ENCODE measurements at regions not wholly inside any gene's neighbourhood (a gene's known extent, or its start where the extent isn't known, plus 50 kb on each side); places are given as distances from the start of the nearest gene placed in this dataset.

- no peak overlapping the region for H2BK15ac ChIP-seq (ENCODE audit: low read length)
- H3K79me1 ChIP-seq (ENCODE audit: low read depth, low read length), result no peaks in the 10 kb centered on the region
- H3K4me2 ChIP-seq (ENCODE audit: insufficient read depth, low read length, poor library complexity, severe bottlenecking), result no peak overlapping the region
- no peak overlapping the region for H2BK120ac ChIP-seq (ENCODE audit: low read depth, low read length)
- no peak overlapping the region for H2AK5ac ChIP-seq (ENCODE audit: low read depth, low read length)
- no peaks in the 10 kb centered on the region for H3K36me3 ChIP-seq (replicated peaks in 1 of 2; ENCODE audit: control insufficient read depth in 2 of 2, insufficient read depth in 2 of 2, low read length in 2 of 2)
- no peak overlapping the region for H4K8ac ChIP-seq (ENCODE audit: low read depth, low read length)
- no peaks in the 10 kb centered on the region for H3K27me3 ChIP-seq (ENCODE audit: control insufficient read depth in 3 of 3, insufficient read depth in 3 of 3, low read depth in 1 of 3, low read length in 3 of 3)
- no peak overlapping the region for H4K91ac ChIP-seq (ENCODE audit: low read depth, low read length, poor library complexity)
- no peak overlapping the region for H3K27ac ChIP-seq (replicated peaks; ENCODE audit: low read length)
- no peak overlapping the region for H3K14ac ChIP-seq (ENCODE audit: low read length)
- no peak overlapping the region for H2BK5ac ChIP-seq (ENCODE audit: low read length)
- H3K9ac ChIP-seq (ENCODE audit: low read depth, low read length, poor library complexity), result no peak overlapping the region
- H3K4me3 ChIP-seq (ENCODE audit: low read length in 2 of 2), result no peak overlapping the region
- H3K9me3 ChIP-seq (replicated peaks in 1 of 2; ENCODE audit: control insufficient read depth in 2 of 2, insufficient read depth in 1 of 2, low read depth in 1 of 2, low read length in 2 of 2), result no peaks in the 10 kb centered on the region
- no peak overlapping the region for H2AFZ ChIP-seq (ENCODE audit: low read length)
- no peak overlapping the region for H2BK12ac ChIP-seq (ENCODE audit: low read length)
- no CpG with 5 or more reads among the region's 7 CpGs for WGBS, 2 donors (ENCODE audit: extremely low coverage in 2 of 2, insufficient read length in 2 of 2, insufficient replicate concordance in 1 of 2)
- H3K23ac ChIP-seq (ENCODE audit: low read depth, low read length, poor library complexity), result no peak overlapping the region
- no peak overlapping the region for H3K4ac ChIP-seq (ENCODE audit: low read length)
- DNase-seq (ENCODE audit: low spot score), result no peak
- H3K18ac ChIP-seq (ENCODE audit: low read length), result no peak overlapping the region
- H3K4me1 ChIP-seq (ENCODE audit: control insufficient read depth in 2 of 2, insufficient read depth in 1 of 2, low read depth in 1 of 2, low read length in 2 of 2), result peaks cover 28 to 30% of the 10 kb centered on the region in 2 donors
Measured at GRCh38 chr2:109703077-109703476, 88.9 kb downstream of the SOWAHC start.

DNA sequence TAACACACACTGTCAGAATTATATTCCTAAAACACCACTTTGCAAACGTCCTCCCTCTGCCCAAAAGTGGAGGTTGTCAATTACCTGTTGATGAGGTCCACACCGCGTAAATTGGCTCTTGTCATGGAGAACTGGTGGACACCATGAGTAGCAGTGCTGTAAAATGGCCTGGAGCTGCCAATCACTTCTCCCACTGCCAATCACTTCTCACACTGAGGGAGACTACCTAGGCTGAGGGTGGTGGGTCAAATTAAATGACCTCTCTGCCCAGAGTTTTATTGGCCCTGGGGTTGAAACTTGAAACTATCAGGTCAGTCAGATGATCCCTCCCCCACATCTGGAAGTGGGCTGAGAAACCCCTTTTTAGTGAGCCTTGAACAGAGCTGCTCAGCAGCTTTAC lies 89.6 kb downstream of the SOWAHC start:
- Histone ChIP-seq H3K14ac (ENCODE audit: low read length) (no peak overlapping the region), H2BK120ac (ENCODE audit: low read depth, low read length) (no peak overlapping the region), H3K4me3 (ENCODE audit: low read length in 2 of 2) (no peak overlapping the region), H3K4me1 (ENCODE audit: control insufficient read depth in 2 of 2, insufficient read depth in 1 of 2, low read depth in 1 of 2, low read length in 2 of 2) (peaks cover 25 to 29% of the 10 kb centered on the region in 2 donors), H3K79me1 (ENCODE audit: low read depth, low read length) (no peaks in the 10 kb centered on the region), H2AFZ (ENCODE audit: low read length) (no peak overlapping the region), H3K18ac (ENCODE audit: low read length) (no peak overlapping the region), H3K23ac (ENCODE audit: low read depth, low read length, poor library complexity) (no peak overlapping the region), H3K4me2 (ENCODE audit: insufficient read depth, low read length, poor library complexity, severe bottlenecking) (no peak overlapping the region), H3K9me3 (replicated peaks in 1 of 2; ENCODE audit: control insufficient read depth in 2 of 2, insufficient read depth in 1 of 2, low read depth in 1 of 2, low read length in 2 of 2) (no peaks in the 10 kb centered on the region), H3K4ac (ENCODE audit: low read length) (no peak overlapping the region), H3K27me3 (ENCODE audit: control insufficient read depth in 3 of 3, insufficient read depth in 3 of 3, low read depth in 1 of 3, low read length in 3 of 3) (no peaks in the 10 kb centered on the region), H2AK5ac (ENCODE audit: low read depth, low read length) (no peak overlapping the region), H2BK15ac (ENCODE audit: low read length) (no peak overlapping the region), H3K36me3 (replicated peaks in 1 of 2; ENCODE audit: control insufficient read depth in 2 of 2, insufficient read depth in 2 of 2, low read length in 2 of 2) (no peaks in the 10 kb centered on the region), H2BK5ac (ENCODE audit: low read length) (no peak overlapping the region), H4K91ac (ENCODE audit: low read depth, low read length, poor library complexity) (no peak overlapping the region), H4K8ac (ENCODE audit: low read depth, low read length) (no peak overlapping the region), H2BK12ac (ENCODE audit: low read length) (no peak overlapping the region), H3K9ac (ENCODE audit: low read depth, low read length, poor library complexity) (no peak overlapping the region), H3K27ac (replicated peaks; ENCODE audit: low read length) (no peak overlapping the region)
- no peak for DNase-seq (ENCODE audit: low spot score)
- no CpG with 5 or more reads among the region's 3 CpGs for WGBS, 2 donors (ENCODE audit: extremely low coverage in 2 of 2, insufficient read length in 2 of 2, insufficient replicate concordance in 1 of 2)

GRCh38 chr2:109707281-109708147 lies 86.6 kb upstream of the RGPD5 start:
- Histone ChIP-seq H3K23ac (ENCODE audit: low read depth, low read length, poor library complexity) (no peak overlapping the region), H3K27ac (replicated peaks; ENCODE audit: low read length) (no peak overlapping the region), H3K18ac (ENCODE audit: low read length) (no peak overlapping the region), H3K4me3 (ENCODE audit: low read length in 2 of 2) (no peak overlapping the region), H3K4ac (ENCODE audit: low read length) (no peak overlapping the region), H3K4me2 (ENCODE audit: insufficient read depth, low read length, poor library complexity, severe bottlenecking) (no peak overlapping the region), H2AK5ac (ENCODE audit: low read depth, low read length) (no peak overlapping the region), H2AFZ (ENCODE audit: low read length) (no peak overlapping the region), H4K91ac (ENCODE audit: low read depth, low read length, poor library complexity) (no peak overlapping the region), H3K27me3 (ENCODE audit: control insufficient read depth in 3 of 3, insufficient read depth in 3 of 3, low read depth in 1 of 3, low read length in 3 of 3) (no peaks in the 10 kb centered on the region), H2BK120ac (ENCODE audit: low read depth, low read length) (no peak overlapping the region), H3K79me1 (ENCODE audit: low read depth, low read length) (no peaks in the 10 kb centered on the region), H3K36me3 (replicated peaks in 1 of 2; ENCODE audit: control insufficient read depth in 2 of 2, insufficient read depth in 2 of 2, low read length in 2 of 2) (no peaks in the 10 kb centered on the region), H2BK12ac (ENCODE audit: low read length) (no peak overlapping the region), H3K4me1 (ENCODE audit: control insufficient read depth in 2 of 2, insufficient read depth in 1 of 2, low read depth in 1 of 2, low read length in 2 of 2) (peaks cover 2 to 5% of the 10 kb centered on the region in 2 donors), H3K9me3 (replicated peaks in 1 of 2; ENCODE audit: control insufficient read depth in 2 of 2, insufficient read depth in 1 of 2, low read depth in 1 of 2, low read length in 2 of 2) (no peaks in the 10 kb centered on the region), H4K8ac (ENCODE audit: low read depth, low read length) (no peak overlapping the region), H3K14ac (ENCODE audit: low read length) (no peak overlapping the region), H2BK15ac (ENCODE audit: low read length) (no peak overlapping the region), H3K9ac (ENCODE audit: low read depth, low read length, poor library complexity) (no peak overlapping the region), H2BK5ac (ENCODE audit: low read length) (no peak overlapping the region)
- DNase-seq (ENCODE audit: low spot score), result no peak
- WGBS, 2 donors (ENCODE audit: extremely low coverage in 2 of 2, insufficient read length in 2 of 2, insufficient replicate concordance in 1 of 2), result no CpG with 5 or more reads among the region's 9 CpGs

DNA sequence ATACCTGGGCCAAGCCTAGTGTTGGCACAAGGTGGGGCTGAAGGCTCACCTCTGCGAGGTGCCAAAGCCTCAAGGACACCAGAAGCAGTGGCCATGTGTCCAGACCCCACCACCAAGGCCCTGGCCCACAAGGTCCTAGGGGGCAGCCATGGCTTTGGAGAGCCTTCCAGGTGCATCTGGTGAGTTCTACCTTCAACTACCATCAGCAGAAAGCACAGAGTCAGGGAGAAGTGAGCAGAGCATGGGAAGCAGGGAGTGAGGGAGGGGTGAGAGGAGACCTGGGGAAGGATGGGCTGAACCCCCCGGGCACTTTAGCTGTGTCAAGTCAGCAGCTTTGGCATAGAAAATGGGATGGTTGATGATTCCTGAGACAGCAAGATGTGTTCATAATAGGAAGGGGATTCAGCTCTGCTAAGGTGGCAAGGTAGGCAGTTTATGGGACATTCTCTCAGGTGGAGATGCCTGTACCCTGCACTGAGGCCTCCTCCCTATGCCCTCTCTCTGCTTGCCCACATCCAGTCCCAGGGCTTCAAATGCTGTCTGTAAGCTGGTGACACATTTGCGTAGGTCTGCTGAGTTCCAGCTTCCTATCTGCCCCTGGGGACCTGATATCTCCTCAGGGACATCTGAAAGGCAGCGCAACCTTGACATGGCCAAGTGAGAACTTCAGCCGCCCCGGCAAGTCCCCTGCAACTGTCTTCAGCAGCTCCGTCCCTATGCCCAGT lies 83.4 kb upstream of the RGPD5 start:
- H3K27me3 ChIP-seq (ENCODE audit: control insufficient read depth in 3 of 3, insufficient read depth in 3 of 3, low read depth in 1 of 3, low read length in 3 of 3), result no peaks in the 10 kb centered on the region
- no peak overlapping the region for H3K4me3 ChIP-seq (ENCODE audit: low read length in 2 of 2)
- no peak overlapping the region for H2BK15ac ChIP-seq (ENCODE audit: low read length)
- no peak overlapping the region for H2BK12ac ChIP-seq (ENCODE audit: low read length)
- peak overlapping the region; percentile 73 for H3K18ac ChIP-seq (ENCODE audit: low read length)
- no peak overlapping the region for H2BK120ac ChIP-seq (ENCODE audit: low read depth, low read length)
- no peak overlapping the region for H3K14ac ChIP-seq (ENCODE audit: low read length)
- H3K4ac ChIP-seq (ENCODE audit: low read length), result no peak overlapping the region
- no peak overlapping the region for H3K9ac ChIP-seq (ENCODE audit: low read depth, low read length, poor library complexity)
- H2AFZ ChIP-seq (ENCODE audit: low read length), result no peak overlapping the region
- no peak overlapping the region for H3K27ac ChIP-seq (replicated peaks; ENCODE audit: low read length)
- no peak for DNase-seq (ENCODE audit: low spot score)
- H2AK5ac ChIP-seq (ENCODE audit: low read depth, low read length), result peak overlapping the region; percentile 38
- no peak overlapping the region for H4K8ac ChIP-seq (ENCODE audit: low read depth, low read length)
- peaks cover 0 to 5% of the 10 kb centered on the region in 2 donors for H3K4me1 ChIP-seq (ENCODE audit: control insufficient read depth in 2 of 2, insufficient read depth in 1 of 2, low read depth in 1 of 2, low read length in 2 of 2)
- H3K9me3 ChIP-seq (replicated peaks in 1 of 2; ENCODE audit: control insufficient read depth in 2 of 2, insufficient read depth in 1 of 2, low read depth in 1 of 2, low read length in 2 of 2), result no peaks in the 10 kb centered on the region
- no peak overlapping the region for H3K4me2 ChIP-seq (ENCODE audit: insufficient read depth, low read length, poor library complexity, severe bottlenecking)
- H2BK5ac ChIP-seq (ENCODE audit: low read length), result no peak overlapping the region
- H3K36me3 ChIP-seq (replicated peaks in 1 of 2; ENCODE audit: control insufficient read depth in 2 of 2, insufficient read depth in 2 of 2, low read length in 2 of 2), result no peaks in the 10 kb centered on the region
- no peaks in the 10 kb centered on the region for H3K79me1 ChIP-seq (ENCODE audit: low read depth, low read length)
- no CpG with 5 or more reads among the region's 7 CpGs for WGBS, 2 donors (ENCODE audit: extremely low coverage in 2 of 2, insufficient read length in 2 of 2, insufficient replicate concordance in 1 of 2)
- H4K91ac ChIP-seq (ENCODE audit: low read depth, low read length, poor library complexity), result no peak overlapping the region
- H3K23ac ChIP-seq (ENCODE audit: low read depth, low read length, poor library complexity), result peak overlapping the region; percentile 34
